Dendritic cell treated with granulocyte-macrophage colony-stimulating factor and Interleukin-4, amounts not matched to agents 40 ng/mL and 50 ng/mL, for 4 days (primary cell): ENCODE measurements at regions not wholly inside any gene's neighbourhood (a gene's known extent, or its start where the extent isn't known, plus 50 kb on each side); places are given as distances from the start of the nearest gene placed in this dataset.
"Not testable (repeated sequence)": the region's sequence is repeated elsewhere in the genome, so short reads cannot be mapped to it uniquely, and the experiment has no call there.

Experiments
- H3K27ac Mint-ChIP-seq: one replicate; pipeline ENCODE4 v1.8.0; 2022; ENCODE audit warnings: mild to moderate bottlenecking, mixed read lengths
- H3K27me3 Mint-ChIP-seq: one replicate; pipeline ENCODE4 v1.8.0; 2022; ENCODE audit warnings: mild to moderate bottlenecking, mixed read lengths
- H3K36me3 Mint-ChIP-seq: one replicate; pipeline ENCODE4 v1.8.0; 2022; ENCODE audit warnings: low read depth, mixed read lengths
- H3K4me1 Mint-ChIP-seq: one replicate; pipeline ENCODE4 v1.8.0; 2022; ENCODE audit warnings: low read depth, mixed read lengths
- H3K4me3 Mint-ChIP-seq: one replicate; pipeline ENCODE4 v1.8.0; 2022; ENCODE audit warnings: mild to moderate bottlenecking, moderate library complexity, mixed read lengths
- H3K9me3 Mint-ChIP-seq: one replicate; pipeline ENCODE4 v1.8.0; 2022; ENCODE audit warnings: mixed read lengths
- intact Hi-C: fragments of 100-400 bp; cut with micrococcal nuclease; formaldehyde crosslinking; loops from one replicate; pipeline ENCODE4 v1.15.0; 2022

GRCh38 chr15:57875347-57875746 is 168.8 kb downstream of the POLR2M start:
- Mint-ChIP-seq H3K4me1 (no peaks in the 10 kb centered on the region), H3K9me3 (peaks cover 13% of the 10 kb centered on the region), H3K27me3 (peaks cover 22% of the 10 kb centered on the region), H3K4me3 (no peak overlapping the region), H3K36me3 (no peaks in the 10 kb centered on the region), H3K27ac (no peak overlapping the region)
- intact Hi-C loops: no loop called here

- H3K36me3 Mint-ChIP-seq: no peaks in the 10 kb centered on the region
- intact Hi-C loops: no loop called here
- peaks cover 10% of the 10 kb centered on the region for H3K27me3 Mint-ChIP-seq
- no peaks in the 10 kb centered on the region for H3K4me1 Mint-ChIP-seq
- H3K4me3 Mint-ChIP-seq: no peak overlapping the region
- peaks cover 13% of the 10 kb centered on the region for H3K9me3 Mint-ChIP-seq
- H3K27ac Mint-ChIP-seq: no peak overlapping the region
Observed at GRCh38 chr15:57878573-57878972, 172.1 kb downstream of the POLR2M start.

GRCh38 chr15:57881361-57881760 is 174.8 kb downstream of the POLR2M start:
- Mint-ChIP-seq H3K4me3 (no peak overlapping the region), H3K36me3 (no peaks in the 10 kb centered on the region), H3K9me3 (no peaks in the 10 kb centered on the region), H3K4me1 (no peaks in the 10 kb centered on the region), H3K27ac (no peak overlapping the region), H3K27me3 (peaks cover 19% of the 10 kb centered on the region)
- intact Hi-C loops: no loop called here

- H3K27me3 Mint-ChIP-seq: peaks cover 20% of the 10 kb centered on the region
- H3K9me3 Mint-ChIP-seq: no peaks in the 10 kb centered on the region
- no peaks in the 10 kb centered on the region for H3K36me3 Mint-ChIP-seq
- H3K4me1 Mint-ChIP-seq: no peaks in the 10 kb centered on the region
- intact Hi-C loops: no loop called here
- no peak overlapping the region for H3K4me3 Mint-ChIP-seq
- no peak overlapping the region for H3K27ac Mint-ChIP-seq
Observed at GRCh38 chr15:57881972-57882371, 175.5 kb downstream of the POLR2M start.

- Mint-ChIP-seq H3K36me3 (no peaks in the 10 kb centered on the region), H3K27ac (no peak overlapping the region), H3K9me3 (no peaks in the 10 kb centered on the region)
Observed at GRCh38 chr15:57883701-57884100, 177.2 kb downstream of the POLR2M start.

GRCh38 chr15:57884936-57885335 is 178.4 kb downstream of the POLR2M start:
- H3K27ac Mint-ChIP-seq: no peak overlapping the region
- H3K4me3 Mint-ChIP-seq: no peak overlapping the region
- no peaks in the 10 kb centered on the region for H3K36me3 Mint-ChIP-seq
- intact Hi-C loops: no loop called here
- peaks cover 11% of the 10 kb centered on the region for H3K27me3 Mint-ChIP-seq
- H3K9me3 Mint-ChIP-seq: no peaks in the 10 kb centered on the region
- no peaks in the 10 kb centered on the region for H3K4me1 Mint-ChIP-seq

More at GRCh38 chr15:57883701-57884100, 177.2 kb downstream of the POLR2M start:
- peaks cover 13% of the 10 kb centered on the region for H3K27me3 Mint-ChIP-seq
- intact Hi-C loops: no loop called here
- no peaks in the 10 kb centered on the region for H3K4me1 Mint-ChIP-seq
- H3K4me3 Mint-ChIP-seq: no peak overlapping the region

GRCh38 chr15:57885435-57885834 is 178.9 kb downstream of the POLR2M start:
- intact Hi-C loops: no loop called here
- H3K27me3 Mint-ChIP-seq: peaks cover 11% of the 10 kb centered on the region
- no peak overlapping the region for H3K4me3 Mint-ChIP-seq
- H3K4me1 Mint-ChIP-seq: no peaks in the 10 kb centered on the region
- H3K27ac Mint-ChIP-seq: no peak overlapping the region
- H3K36me3 Mint-ChIP-seq: no peaks in the 10 kb centered on the region
- H3K9me3 Mint-ChIP-seq: no peaks in the 10 kb centered on the region

- peaks cover 11% of the 10 kb centered on the region for H3K27me3 Mint-ChIP-seq
- H3K4me1 Mint-ChIP-seq: no peaks in the 10 kb centered on the region
- H3K36me3 Mint-ChIP-seq: no peaks in the 10 kb centered on the region
- H3K9me3 Mint-ChIP-seq: no peaks in the 10 kb centered on the region
- H3K27ac Mint-ChIP-seq: no peak overlapping the region
- intact Hi-C loops: no loop called here
- H3K4me3 Mint-ChIP-seq: no peak overlapping the region
Observed at GRCh38 chr15:57887825-57888224, 177.7 kb downstream of the ALDH1A2 start.

GRCh38 chr15:57890351-57890750 is 175.2 kb downstream of the ALDH1A2 start:
- Mint-ChIP-seq H3K9me3 (no peaks in the 10 kb centered on the region), H3K4me3 (no peak overlapping the region)
- intact Hi-C loops: no loop called here

GRCh38 chr15:57890878-57891277 is 174.6 kb downstream of the ALDH1A2 start:
- Mint-ChIP-seq H3K4me1 (no peaks in the 10 kb centered on the region), H3K27me3 (peaks cover 5% of the 10 kb centered on the region), H3K27ac (no peak overlapping the region), H3K36me3 (no peaks in the 10 kb centered on the region), H3K9me3 (no peaks in the 10 kb centered on the region), H3K4me3 (no peak overlapping the region)
- intact Hi-C loops: no loop called here

More at GRCh38 chr15:57890351-57890750, 175.2 kb downstream of the ALDH1A2 start:
- Mint-ChIP-seq H3K4me1 (no peaks in the 10 kb centered on the region), H3K27me3 (peaks cover 7% of the 10 kb centered on the region), H3K36me3 (no peaks in the 10 kb centered on the region), H3K27ac (no peak overlapping the region)

GRCh38 chr15:57892181-57892580 is 173.3 kb downstream of the ALDH1A2 start:
- no peak overlapping the region for H3K27ac Mint-ChIP-seq
- H3K36me3 Mint-ChIP-seq: no peaks in the 10 kb centered on the region
- H3K4me1 Mint-ChIP-seq: no peaks in the 10 kb centered on the region
- intact Hi-C loops: no loop called here
- peaks cover 3% of the 10 kb centered on the region for H3K27me3 Mint-ChIP-seq
- H3K9me3 Mint-ChIP-seq: no peaks in the 10 kb centered on the region
- no peak overlapping the region for H3K4me3 Mint-ChIP-seq

GRCh38 chr15:57893040-57893439 is 172.5 kb downstream of the ALDH1A2 start:
- no peaks in the 10 kb centered on the region for H3K36me3 Mint-ChIP-seq
- H3K9me3 Mint-ChIP-seq: no peaks in the 10 kb centered on the region
- H3K27me3 Mint-ChIP-seq: peaks cover 3% of the 10 kb centered on the region
- intact Hi-C loops: no loop called here
- no peaks in the 10 kb centered on the region for H3K4me1 Mint-ChIP-seq
- H3K4me3 Mint-ChIP-seq: no peak overlapping the region
- H3K27ac Mint-ChIP-seq: no peak overlapping the region

GRCh38 chr15:57895291-57895690 is 170.2 kb downstream of the ALDH1A2 start:
- Mint-ChIP-seq H3K36me3 (no peaks in the 10 kb centered on the region), H3K27me3 (peaks cover 3% of the 10 kb centered on the region), H3K9me3 (no peaks in the 10 kb centered on the region), H3K4me1 (no peaks in the 10 kb centered on the region), H3K27ac (no peak overlapping the region), H3K4me3 (no peak overlapping the region)
- intact Hi-C loops: no loop called here

- no peak overlapping the region for H3K4me3 Mint-ChIP-seq
- no peak overlapping the region for H3K27ac Mint-ChIP-seq
- no peaks in the 10 kb centered on the region for H3K9me3 Mint-ChIP-seq
- no peaks in the 10 kb centered on the region for H3K36me3 Mint-ChIP-seq
- H3K27me3 Mint-ChIP-seq: peaks cover 3% of the 10 kb centered on the region
- intact Hi-C loops: no loop called here
- H3K4me1 Mint-ChIP-seq: no peaks in the 10 kb centered on the region
Observed at GRCh38 chr15:57896114-57896513, 169.4 kb downstream of the ALDH1A2 start.

- H3K36me3 Mint-ChIP-seq, H3K27ac Mint-ChIP-seq, H3K4me3 Mint-ChIP-seq, H3K9me3 Mint-ChIP-seq, H3K4me1 Mint-ChIP-seq, intact Hi-C loops, H3K27me3 Mint-ChIP-seq: not testable (repeated sequence)
Observed at GRCh38 chr15:57896899-57897298, 168.6 kb downstream of the ALDH1A2 start.
